WTC11 (cell line): ENCODE measurements at regions not wholly inside any gene's neighbourhood (a gene's known extent, or its start where the extent isn't known, plus 50 kb on each side); places are given as distances from the start of the nearest gene placed in this dataset.
A peak's percentile ranks its signal among the peaks of the same experiment; 100 is the strongest.

Experiments
- ATAC-seq: fragments of 200-7000 bp; cut with Tn5 transposase; 2 replicates; pipeline ENCODE4 v1.10.0; 2021; ENCODE audit warnings: mild to moderate bottlenecking, moderate library complexity
- CTCF ChIA-PET: fragments of 300-600 bp; sonication (Branson Sonifier 250); formaldehyde crosslinking; loops from one replicate; lab custom pipeline; 2021; ENCODE audit warnings: antibody characterized with exemption; lab: Charles Lee
- POLR2A ChIA-PET: fragments of 350-600 bp; sonication (Branson Sonifier 250); formaldehyde crosslinking; loops from one replicate; lab custom pipeline; 2021; ENCODE audit warnings: antibody characterized with exemption; lab: Charles Lee
- DNase-seq: peaks from one replicate; pipeline ENCODE4 v3.0.0; 2021; ENCODE audit warnings: low spot score
- H3K27ac Mint-ChIP-seq: 2 replicates; pipeline ENCODE4 v1.8.0; 2021; ENCODE audit warnings: mixed read lengths
- H3K27me3 Mint-ChIP-seq: 2 replicates; pipeline ENCODE4 v1.8.0; 2021; ENCODE audit warnings: low read depth, mild to moderate bottlenecking, moderate library complexity, mixed read lengths
- H3K36me3 Mint-ChIP-seq: 2 replicates; pipeline ENCODE4 v1.8.0; 2021; ENCODE audit warnings: mixed read lengths
- H3K4me1 Mint-ChIP-seq: 2 replicates; pipeline ENCODE4 v1.8.0; 2022; ENCODE audit warnings: mixed read lengths
- H3K4me3 Mint-ChIP-seq: 2 replicates; pipeline ENCODE4 v1.8.0; 2021; ENCODE audit warnings: mild to moderate bottlenecking, moderate library complexity, mixed read lengths
- H3K9me3 Mint-ChIP-seq: 2 replicates; pipeline ENCODE4 v1.8.0; 2021; ENCODE audit warnings: mixed read lengths
- AR ChIP-seq: fragments of 250-450 bp; sonication (Bioruptor Pico); IDR thresholded peaks from 2 replicates; pipeline ENCODE4 v1.9.0; 2021; ENCODE audit warnings: mild to moderate bottlenecking
- CDX4 ChIP-seq: fragments of 250-450 bp; sonication (Bioruptor Pico); IDR thresholded peaks from 2 replicates; pipeline ENCODE4 v1.9.0; 2021; ENCODE audit warnings: moderate library complexity, mild to moderate bottlenecking, inconsistent platforms, borderline replicate concordance
- CTCF ChIP-seq: fragments of 200-600 bp; IDR thresholded peaks from 2 replicates; pipeline ENCODE4 v1.8.0; 2022; ENCODE audit warnings: antibody characterized with exemption
- E2F5 ChIP-seq: sonication (generic); formaldehyde crosslinking; IDR thresholded peaks from 2 replicates; pipeline ENCODE4 v1.8.1; 2022; ENCODE audit warnings: mild to moderate bottlenecking, moderate library complexity, missing genetic modification reagents
- ELF4 ChIP-seq: sonication (generic); formaldehyde crosslinking; IDR thresholded peaks from 2 replicates; pipeline ENCODE4 v1.8.1; 2022; ENCODE audit warnings: low read depth, mild to moderate bottlenecking, moderate library complexity, missing genetic modification reagents
- HMGXB4 ChIP-seq: sonication (generic); formaldehyde crosslinking; IDR thresholded peaks from 2 replicates; pipeline ENCODE4 v1.8.1; 2023; ENCODE audit warnings: mild to moderate bottlenecking, moderate library complexity, missing genetic modification reagents
- IRF2 ChIP-seq: sonication (generic); formaldehyde crosslinking; IDR thresholded peaks from 2 replicates; pipeline ENCODE4 v1.8.0; 2022; ENCODE audit warnings: low read depth, missing genetic modification reagents, borderline replicate concordance
- NR1H2 ChIP-seq: sonication (generic); formaldehyde crosslinking; IDR thresholded peaks from 2 replicates; pipeline ENCODE4 v1.9.0; 2021; ENCODE audit warnings: mild to moderate bottlenecking, moderate library complexity, missing genetic modification reagents
- NR2C2 ChIP-seq: sonication (generic); formaldehyde crosslinking; IDR thresholded peaks from 2 replicates; pipeline ENCODE4 v1.8.0; 2022; ENCODE audit warnings: mild to moderate bottlenecking, missing genetic modification reagents
- PRDM15 ChIP-seq: sonication (generic); formaldehyde crosslinking; IDR thresholded peaks from 2 replicates; pipeline ENCODE4 v1.8.0; 2022; ENCODE audit warnings: missing genetic modification reagents
- SP1 ChIP-seq: sonication (generic); formaldehyde crosslinking; conservative IDR thresholded peaks from 2 replicates; pipeline ENCODE4 v1.8.1; 2022; ENCODE audit warnings: missing genetic modification reagents
- TEAD1 ChIP-seq: sonication (generic); formaldehyde crosslinking; IDR thresholded peaks from 2 replicates; pipeline ENCODE4 v1.8.0; 2022; ENCODE audit warnings: mild to moderate bottlenecking, missing genetic modification reagents
- ZNF219 ChIP-seq: sonication (generic); formaldehyde crosslinking; IDR thresholded peaks from 2 replicates; pipeline ENCODE4 v1.8.0; 2023; ENCODE audit warnings: missing genetic modification reagents, mild to moderate bottlenecking, borderline replicate concordance
- ZNF317 ChIP-seq: sonication (generic); formaldehyde crosslinking; IDR thresholded peaks from 2 replicates; pipeline ENCODE4 v1.8.1; 2023; ENCODE audit warnings: low read depth, mild to moderate bottlenecking, moderate library complexity, missing genetic modification reagents, borderline replicate concordance
- ZNF416 ChIP-seq: fragments of 250-450 bp; sonication (Bioruptor Pico); IDR thresholded peaks from 2 replicates; pipeline ENCODE4 v1.9.0; 2021; ENCODE audit warnings: mild to moderate bottlenecking, inconsistent platforms
- ZNF423 ChIP-seq: fragments of 250-450 bp; sonication (Bioruptor Pico); IDR thresholded peaks from 2 replicates; pipeline ENCODE4 v2.1.2; 2022; ENCODE audit warnings: mild to moderate bottlenecking, moderate library complexity
- ZNF425 ChIP-seq: fragments of 250-450 bp; sonication (Bioruptor Pico); conservative IDR thresholded peaks from 2 replicates; pipeline ENCODE4 v1.9.0; 2021; ENCODE audit warnings: mild to moderate bottlenecking

GRCh38 chr10:128499956-128500355 is 373.7 kb upstream of the MKI67 start:
- DNase-seq, result no peak
- Mint-ChIP-seq H3K27ac (no peak overlapping the region), H3K4me1 (peaks cover 21% of the 10 kb centered on the region), H3K36me3 (no peaks in the 10 kb centered on the region), H3K27me3 (no peaks in the 10 kb centered on the region; the same call in 1 of the 2 replicates), H3K9me3 (0 out of 2 replicates have a peak, but pooled peaks cover 4% of the 10 kb centered on the region), H3K4me3 (no peak overlapping the region)
- CTCF ChIA-PET, result no interaction called here
- ATAC-seq, result no peak
- TF ChIP-seq ZNF317 (CRISPR knock-in tag) (peak; percentile 45; the same call in 1 of the 2 replicates), PRDM15 (CRISPR knock-in tag) (no peak)
- POLR2A ChIA-PET, result no interaction called here

- Mint-ChIP-seq H3K9me3 (0 out of 2 replicates have a peak, but pooled peaks cover 4% of the 10 kb centered on the region), H3K4me1 (peaks cover 28% of the 10 kb centered on the region), H3K27ac (no peak overlapping the region), H3K4me3 (no peak overlapping the region), H3K36me3 (no peaks in the 10 kb centered on the region), H3K27me3 (no peaks in the 10 kb centered on the region; the same call in 1 of the 2 replicates)
- ATAC-seq, result no peak
- DNase-seq, result no peak
- ChIA-PET POLR2A (no interaction called here), CTCF (no interaction called here)
- TF ChIP-seq E2F5 (no peak), ZNF317 (CRISPR knock-in tag) (no peak), NR1H2 (CRISPR knock-in tag) (no peak), ZNF423 (CRISPR knock-in tag) (no peak), AR (CRISPR knock-in tag) (no peak), IRF2 (no peak), CTCF (no peak), NR2C2 (CRISPR knock-in tag) (no peak), ZNF416 (CRISPR knock-in tag) (no peak), ELF4 (CRISPR knock-in tag) (no peak), HMGXB4 (no peak), ZNF219 (no peak), ZNF425 (CRISPR knock-in tag) (no peak), TEAD1 (CRISPR knock-in tag) (no peak), SP1 (CRISPR knock-in tag) (no peak), CDX4 (no peak)
These were observed 374.4 kb upstream of the MKI67 start for GRCh38 chr10:128500642-128501041.
